ENCODE measurements at regions not wholly inside any gene's neighbourhood (a gene's known extent, or its start where the extent isn't known, plus 50 kb on each side); places are given as distances from the start of the nearest gene placed in this dataset.

DNA sequence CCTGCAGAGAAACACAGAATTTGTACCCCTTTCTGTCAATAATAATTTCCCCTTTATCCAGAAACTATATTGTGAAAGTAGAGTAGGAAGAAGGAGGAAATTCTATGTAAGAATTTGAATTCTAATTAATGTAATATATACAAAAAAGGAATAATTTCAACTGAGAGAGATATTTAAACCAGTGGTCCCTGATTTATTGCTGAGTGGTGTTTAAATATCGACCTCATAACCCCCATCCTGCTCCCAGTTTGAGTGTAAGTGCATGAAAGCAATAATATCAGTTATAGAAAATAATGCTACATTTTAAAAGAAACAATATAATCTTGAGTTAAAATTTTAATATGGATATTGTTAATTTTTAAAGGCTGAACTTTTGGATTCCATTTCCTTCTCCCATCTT, 286.2 kb upstream of the REG3G start:
- TF ChIP-seq EZH2phosphoT487 (IDR thresholded peaks at IDR 0.05; ENCODE audit: borderline replicate concordance) = no peak
- TF ChIP-seq, protein P1, sequence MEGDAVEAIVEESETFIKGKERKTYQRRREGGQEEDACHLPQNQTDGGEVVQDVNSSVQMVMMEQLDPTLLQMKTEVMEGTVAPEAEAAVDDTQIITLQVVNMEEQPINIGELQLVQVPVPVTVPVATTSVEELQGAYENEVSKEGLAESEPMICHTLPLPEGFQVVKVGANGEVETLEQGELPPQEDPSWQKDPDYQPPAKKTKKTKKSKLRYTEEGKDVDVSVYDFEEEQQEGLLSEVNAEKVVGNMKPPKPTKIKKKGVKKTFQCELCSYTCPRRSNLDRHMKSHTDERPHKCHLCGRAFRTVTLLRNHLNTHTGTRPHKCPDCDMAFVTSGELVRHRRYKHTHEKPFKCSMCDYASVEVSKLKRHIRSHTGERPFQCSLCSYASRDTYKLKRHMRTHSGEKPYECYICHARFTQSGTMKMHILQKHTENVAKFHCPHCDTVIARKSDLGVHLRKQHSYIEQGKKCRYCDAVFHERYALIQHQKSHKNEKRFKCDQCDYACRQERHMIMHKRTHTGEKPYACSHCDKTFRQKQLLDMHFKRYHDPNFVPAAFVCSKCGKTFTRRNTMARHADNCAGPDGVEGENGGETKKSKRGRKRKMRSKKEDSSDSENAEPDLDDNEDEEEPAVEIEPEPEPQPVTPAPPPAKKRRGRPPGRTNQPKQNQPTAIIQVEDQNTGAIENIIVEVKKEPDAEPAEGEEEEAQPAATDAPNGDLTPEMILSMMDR (conservative IDR thresholded peaks at IDR 0.05; ENCODE audit: low read length) = no peak
- no peak overlapping the region for H3K9ac ChIP-seq (ENCODE audit: low read depth, low read length, poor library complexity, severe bottlenecking)
- H3K79me2 ChIP-seq (ENCODE audit: insufficient read depth, low read length) = no peaks in the 10 kb centered on the region
- no peaks in the 10 kb centered on the region for H3F3A ChIP-seq (ENCODE audit: low read depth)
- H3K27me3 ChIP-seq (ENCODE audit: insufficient read depth, low read length, poor library complexity, severe bottlenecking) = no peaks in the 10 kb centered on the region
- H3K4me3 ChIP-seq (ENCODE audit: low read length, poor library complexity, severe bottlenecking) = no peak overlapping the region
- H4K20me1 ChIP-seq (ENCODE audit: insufficient read depth, low read length, poor library complexity, severe bottlenecking) = no peaks in the 10 kb centered on the region
- no peaks in the 10 kb centered on the region for H3K4me1 ChIP-seq (ENCODE audit: insufficient read depth, low read length, poor library complexity, severe bottlenecking)
- H3K36me3 ChIP-seq (ENCODE audit: insufficient read depth, low read length) = no peaks in the 10 kb centered on the region
- H3K9me2 ChIP-seq (replicated peaks; ENCODE audit: low read depth, low read length) = no peaks in the 10 kb centered on the region
- H3K9me3 ChIP-seq (ENCODE audit: insufficient read depth, low read depth, low read length) = no peaks in the 10 kb centered on the region
- no peak overlapping the region for H3K4me2 ChIP-seq (ENCODE audit: low read depth, low read length, poor library complexity, severe bottlenecking)
- H2AFZ ChIP-seq (ENCODE audit: low read length) = no peak overlapping the region

DNA sequence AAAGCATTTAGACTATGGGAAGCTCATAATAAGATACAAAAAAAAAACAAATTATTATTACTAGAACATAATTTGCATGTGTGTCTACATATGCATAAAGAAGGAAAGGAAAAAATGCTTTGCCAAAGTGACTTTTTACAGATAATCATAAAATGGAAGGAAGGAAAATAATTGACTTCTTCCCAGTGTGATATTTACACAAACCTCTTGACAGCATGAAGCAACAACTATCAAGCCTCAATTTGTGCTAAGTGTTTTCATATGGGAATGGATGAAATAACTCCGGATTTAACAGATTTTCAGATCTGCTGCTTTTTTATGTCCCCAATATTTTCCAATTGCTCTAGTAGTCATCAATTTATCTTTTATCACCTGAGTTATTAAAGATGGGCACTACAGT, 275.9 kb upstream of the REG3G start:
- Histone ChIP-seq H3K79me2 (ENCODE audit: insufficient read depth, low read length) (no peaks in the 10 kb centered on the region), H3K36me3 (ENCODE audit: insufficient read depth, low read length) (no peaks in the 10 kb centered on the region), H3K4me1 (ENCODE audit: insufficient read depth, low read length, poor library complexity, severe bottlenecking) (no peaks in the 10 kb centered on the region), H3K9me2 (replicated peaks; ENCODE audit: low read depth, low read length) (no peaks in the 10 kb centered on the region), H3K27me3 (ENCODE audit: insufficient read depth, low read length, poor library complexity, severe bottlenecking) (no peaks in the 10 kb centered on the region), H3K9ac (ENCODE audit: low read depth, low read length, poor library complexity, severe bottlenecking) (no peak overlapping the region), H3K9me3 (ENCODE audit: insufficient read depth, low read depth, low read length) (no peaks in the 10 kb centered on the region), H3F3A (ENCODE audit: low read depth) (no peaks in the 10 kb centered on the region), H3K4me3 (ENCODE audit: low read length, poor library complexity, severe bottlenecking) (no peak overlapping the region), H3K4me2 (ENCODE audit: low read depth, low read length, poor library complexity, severe bottlenecking) (no peak overlapping the region), H4K20me1 (ENCODE audit: insufficient read depth, low read length, poor library complexity, severe bottlenecking) (no peaks in the 10 kb centered on the region), H2AFZ (ENCODE audit: low read length) (no peak overlapping the region)
- TF ChIP-seq, protein P1 (conservative IDR thresholded peaks at IDR 0.05; ENCODE audit: low read length) = no peak

DNA sequence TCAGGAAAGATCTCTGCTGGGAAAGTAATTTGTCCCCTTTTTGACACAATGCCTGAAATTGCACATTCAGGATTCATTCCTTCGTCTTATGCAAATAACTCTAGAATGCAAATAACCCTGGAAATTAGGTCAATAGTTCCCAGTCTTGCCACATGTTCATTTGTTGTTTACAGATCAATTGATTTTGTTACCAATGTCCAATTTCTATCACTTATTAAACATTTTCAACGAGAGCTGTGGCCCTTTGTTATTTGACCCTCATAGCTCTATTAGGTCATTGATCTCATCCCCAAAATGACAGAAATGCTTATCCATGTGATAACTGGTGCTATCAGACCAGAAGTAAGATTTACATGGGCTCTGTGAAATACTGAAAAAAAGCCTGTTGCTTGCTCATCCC, 275.3 kb upstream of the REG3G start:
- no peak overlapping the region for H3K4me2 ChIP-seq (ENCODE audit: low read depth, low read length, poor library complexity, severe bottlenecking)
- no peak for TF ChIP-seq EZH2phosphoT487 (IDR thresholded peaks at IDR 0.05; ENCODE audit: borderline replicate concordance)
- TF ChIP-seq, protein P1 (conservative IDR thresholded peaks at IDR 0.05; ENCODE audit: low read length) = no peak
- no peaks in the 10 kb centered on the region for H4K20me1 ChIP-seq (ENCODE audit: insufficient read depth, low read length, poor library complexity, severe bottlenecking)
- no peaks in the 10 kb centered on the region for H3K4me1 ChIP-seq (ENCODE audit: insufficient read depth, low read length, poor library complexity, severe bottlenecking)
- no peak overlapping the region for H2AFZ ChIP-seq (ENCODE audit: low read length)
- no peak overlapping the region for H3K4me3 ChIP-seq (ENCODE audit: low read length, poor library complexity, severe bottlenecking)
- no peaks in the 10 kb centered on the region for H3K79me2 ChIP-seq (ENCODE audit: insufficient read depth, low read length)
- no peaks in the 10 kb centered on the region for H3K9me2 ChIP-seq (replicated peaks; ENCODE audit: low read depth, low read length)
- no peak overlapping the region for H3K9ac ChIP-seq (ENCODE audit: low read depth, low read length, poor library complexity, severe bottlenecking)
- no peaks in the 10 kb centered on the region for H3K36me3 ChIP-seq (ENCODE audit: insufficient read depth, low read length)
- H3F3A ChIP-seq (ENCODE audit: low read depth) = no peaks in the 10 kb centered on the region
- H3K27me3 ChIP-seq (ENCODE audit: insufficient read depth, low read length, poor library complexity, severe bottlenecking) = no peaks in the 10 kb centered on the region
- no peaks in the 10 kb centered on the region for H3K9me3 ChIP-seq (ENCODE audit: insufficient read depth, low read depth, low read length)

All from Loucy (cell line).